ENCODE measurements at regions not wholly inside any gene's neighbourhood (a gene's known extent, or its start where the extent isn't known, plus 50 kb on each side); places are given as distances from the start of the nearest gene placed in this dataset.

GRCh38 chr7:89926701-89927100 is 227.6 kb upstream of the STEAP1 start:
- no peak for TF ChIP-seq CTCF (IDR thresholded peaks at IDR 0.05; ENCODE audit: low read depth, low read length, poor library complexity, severe bottlenecking)
- no peak for TF ChIP-seq EZH2phosphoT487 (IDR thresholded peaks at IDR 0.05; ENCODE audit: borderline replicate concordance, low read length)
